H4 (cell line): ENCODE measurements at regions not wholly inside any gene's neighbourhood (a gene's known extent, or its start where the extent isn't known, plus 50 kb on each side); places are given as distances from the start of the nearest gene placed in this dataset.
"Not testable (repeated sequence)": the region's sequence is repeated elsewhere in the genome, so short reads cannot be mapped to it uniquely, and the experiment has no call there.

Experiments used
- DNase-seq: peaks from one replicate; pipeline ENCODE4 v3.0.0-alpha.2; 2015; ENCODE audit warnings: low spot score

GRCh38 chr12:24668563-24668962 lies 280.3 kb downstream of the BCAT1 start:
- DNase-seq, result peak; percentile 9

- no peak for DNase-seq
Measured at GRCh38 chr12:24664161-24664880, 284.6 kb downstream of the BCAT1 start.

- peak; percentile 38 for DNase-seq
Measured at GRCh38 chr12:24661657-24662096, 287.2 kb downstream of the BCAT1 start.

GRCh38 chr12:24659016-24659415 lies 289.9 kb downstream of the BCAT1 start:
- no peak for DNase-seq

- not testable (repeated sequence) for DNase-seq
Measured at GRCh38 chr12:24654344-24654743, 294.6 kb downstream of the BCAT1 start.

DNA sequence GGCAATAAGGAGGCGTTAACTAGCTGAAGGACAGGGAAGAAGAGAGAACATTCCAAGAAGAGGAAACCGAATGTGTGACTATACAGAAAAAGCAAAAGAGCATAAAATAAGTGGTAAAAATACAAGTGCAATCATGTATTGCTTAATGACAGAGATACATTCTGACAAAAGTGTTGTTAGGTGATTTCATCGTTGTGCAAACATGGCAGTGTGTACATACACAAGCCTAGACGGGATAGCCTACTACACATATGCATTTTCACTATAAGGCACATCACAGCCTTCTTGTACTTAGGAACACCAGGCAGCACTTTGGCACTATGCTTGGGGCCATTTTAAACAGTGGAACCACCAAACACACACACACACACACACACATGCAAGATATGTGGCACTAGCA lies 299.3 kb downstream of the BCAT1 start:
- no peak for DNase-seq

- DNase-seq, result no peak
Measured at GRCh38 chr12:24649209-24649608, 299.7 kb downstream of the BCAT1 start.

- no peak for DNase-seq
Measured at GRCh38 chr12:24645254-24645653, 303.6 kb downstream of the BCAT1 start.

- DNase-seq, result no peak
Measured at GRCh38 chr12:24643120-24644119, 305.5 kb downstream of the BCAT1 start.

DNA sequence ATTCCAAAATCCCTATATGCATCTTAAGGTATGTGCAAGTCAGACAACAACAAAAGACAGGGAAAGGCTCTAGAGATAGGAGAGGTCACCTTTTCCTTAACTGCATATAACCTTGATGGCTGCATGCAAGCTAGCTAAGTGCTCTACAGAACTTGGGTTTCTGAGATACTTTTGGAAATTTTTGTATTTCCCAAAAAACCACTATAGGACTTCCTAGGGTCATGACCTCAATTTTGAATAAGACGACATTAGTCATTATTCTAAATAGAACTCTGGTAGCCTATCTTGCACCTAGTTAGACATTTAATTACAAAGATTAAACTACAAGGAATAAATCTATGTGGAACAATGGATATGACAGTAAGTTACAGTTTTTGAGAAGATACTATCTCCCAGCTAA lies 309.3 kb downstream of the BCAT1 start:
- no peak for DNase-seq

- no peak for DNase-seq
Measured at GRCh38 chr12:24632466-24632865, 316.4 kb downstream of the BCAT1 start.

GRCh38 chr12:24631676-24632426 lies 317.1 kb downstream of the BCAT1 start:
- no peak for DNase-seq

- no peak for DNase-seq
Measured at GRCh38 chr12:24630856-24631255, 318.0 kb downstream of the BCAT1 start.

DNA sequence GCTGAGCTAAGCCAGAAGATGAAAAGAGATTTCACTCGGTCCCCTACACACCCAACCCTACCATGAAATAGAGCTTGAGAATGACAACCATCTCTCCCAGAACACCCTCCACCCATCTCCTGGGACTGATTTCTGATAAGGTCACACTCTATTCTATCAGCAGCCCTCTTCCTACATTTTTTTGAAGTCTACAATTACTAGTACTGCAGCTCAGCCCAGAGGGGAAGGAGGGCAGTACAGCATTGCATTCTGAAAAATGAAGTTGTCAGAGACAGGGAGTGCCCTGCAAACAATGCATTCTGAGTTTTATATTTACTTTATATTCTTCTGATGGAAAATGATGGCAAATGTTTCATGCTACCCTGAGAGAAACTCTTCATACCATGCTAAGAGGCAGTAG lies 318.5 kb downstream of the BCAT1 start:
- no peak for DNase-seq

DNA sequence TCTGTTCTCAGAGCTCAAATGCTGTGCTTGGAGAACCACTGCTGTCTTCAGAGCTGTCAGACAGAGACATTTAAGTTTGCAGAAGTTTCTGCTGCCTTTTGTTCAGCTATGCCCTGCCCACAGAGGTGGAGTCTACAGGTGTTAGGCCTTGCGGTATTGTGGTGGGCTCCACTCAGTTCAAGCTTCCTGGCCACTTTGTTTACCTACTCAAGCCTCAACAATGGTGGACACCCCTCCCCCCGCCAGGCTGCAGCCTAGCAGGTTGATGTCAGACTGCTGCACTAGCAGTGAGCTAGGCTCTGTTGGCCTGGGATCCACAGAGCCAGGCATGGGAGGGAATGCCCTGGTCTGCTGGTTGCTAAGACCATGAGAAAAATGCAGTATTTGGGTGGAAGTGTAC lies 323.8 kb downstream of the BCAT1 start:
- no peak for DNase-seq

- not testable (repeated sequence) for DNase-seq
Measured at GRCh38 chr12:24619954-24620353, 328.9 kb downstream of the BCAT1 start.

GRCh38 chr12:24617471-24617870 lies 331.4 kb downstream of the BCAT1 start:
- DNase-seq, result no peak

DNA sequence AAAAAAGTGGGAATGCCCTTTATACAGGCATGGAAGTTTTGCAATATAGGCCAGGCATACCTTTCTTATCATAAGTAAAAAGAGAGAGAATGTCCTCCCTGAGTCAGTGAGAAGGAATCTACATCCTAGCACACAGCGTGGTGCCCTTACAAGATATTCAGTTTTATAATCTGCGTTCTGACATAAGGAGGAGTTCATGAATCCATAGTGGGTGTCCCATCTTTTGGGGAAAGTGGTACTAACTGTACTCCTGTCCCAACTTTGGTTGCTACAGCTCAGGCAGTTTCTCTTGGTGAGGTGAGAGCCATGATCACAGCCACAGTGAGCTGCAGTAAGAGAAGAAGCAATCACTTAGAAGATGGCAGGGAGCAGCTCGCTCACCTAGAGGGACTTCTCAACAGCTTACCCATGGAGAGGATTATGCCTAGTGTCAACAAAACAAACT lies 332.9 kb downstream of the BCAT1 start:
- DNase-seq, result no peak

- no peak for DNase-seq
Measured at GRCh38 chr12:24608637-24609285, 340.1 kb downstream of the BCAT1 start.

DNA sequence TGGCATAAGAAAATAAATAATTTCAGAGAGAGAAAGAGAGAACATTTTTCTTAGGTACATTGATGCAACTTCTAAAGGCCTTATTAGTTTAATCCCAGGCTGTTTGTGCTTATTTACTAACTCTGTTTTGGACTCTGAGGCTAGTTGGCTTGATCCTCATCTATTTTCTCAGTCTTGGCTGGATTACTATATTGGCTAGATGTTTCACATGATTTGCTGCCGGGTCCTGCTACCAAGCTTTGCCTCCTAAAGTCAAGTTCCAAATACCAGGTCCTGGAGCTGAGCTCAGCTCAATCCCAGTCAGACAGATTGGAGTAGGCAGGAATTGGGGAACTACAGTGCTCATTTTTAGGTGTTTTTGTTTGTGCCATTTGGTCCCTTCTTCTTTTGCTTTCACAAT lies 340.8 kb downstream of the BCAT1 start:
- DNase-seq, result no peak

DNA sequence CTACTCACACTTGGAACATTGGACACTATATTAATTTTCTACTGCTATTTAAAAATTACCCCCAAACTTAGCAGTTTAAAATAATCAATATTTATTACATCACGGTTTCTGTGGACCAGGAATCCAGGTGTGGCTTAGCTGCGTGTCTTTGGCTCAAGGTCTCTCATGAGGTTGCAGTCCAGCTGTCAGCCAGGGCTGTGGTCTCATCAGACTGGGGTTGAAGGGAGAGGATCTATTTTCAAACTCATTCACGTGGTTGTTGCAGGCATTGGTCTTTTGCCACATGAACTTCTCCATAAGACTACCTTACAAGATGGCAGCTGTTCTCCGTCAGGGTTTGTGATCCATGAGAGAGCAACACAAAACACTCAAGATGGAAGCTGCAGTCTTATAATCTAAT lies 343.0 kb downstream of the BCAT1 start:
- no peak for DNase-seq
